ENCODE measurements at regions not wholly inside any gene's neighbourhood (a gene's known extent, or its start where the extent isn't known, plus 50 kb on each side); places are given as distances from the start of the nearest gene placed in this dataset.

DNA sequence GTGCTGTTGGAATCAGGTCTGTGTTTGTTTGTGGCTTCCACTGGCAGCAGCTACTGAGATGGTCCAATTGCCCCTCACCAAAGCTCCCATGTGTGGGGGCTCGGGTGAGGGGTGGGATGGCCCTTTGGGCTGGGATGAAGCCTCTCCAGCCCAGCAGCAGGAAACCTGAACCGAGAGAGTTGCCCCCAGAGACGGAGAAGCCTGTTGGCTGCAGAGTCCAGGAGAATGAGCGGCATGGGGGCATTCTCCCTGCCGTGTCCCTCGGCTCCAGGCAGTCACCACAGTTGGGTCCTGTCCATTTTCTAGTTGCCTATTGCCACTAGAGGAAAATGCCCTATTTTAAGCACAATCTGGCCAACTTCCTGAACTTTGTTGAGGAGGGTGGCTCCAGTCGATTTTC is 222.2 kb upstream of the PPP2R2D start:
- no TSS peak for BruUV-seq (replicated peaks)
- H2AFZ ChIP-seq (ENCODE audit: low read length), result no peak overlapping the region
- H3K27me3 ChIP-seq (ENCODE audit: control insufficient read depth in 1 of 2, insufficient read depth in 2 of 2, low read length in 2 of 2), result peaks cover 0 to 10% of the 10 kb centered on the region in 2 experiments; a peak in 2 of 5 replicates
- no peak for DNase-seq (ENCODE audit: low spot score)
- 6% methylated on average over 1 of the region's 7 CpGs for WGBS (ENCODE audit: low lambda C conversion rate)
- FAIRE-seq, result no peak
- intact Hi-C loops (cut with micrococcal nuclease; ENCODE audit: unreplicated experiment) (no loop called here), in situ Hi-C loops (cut with HindIII; ENCODE audit: extremely low pct_ligation_motif_present, low pct_unique_long_range_greater_than_20kb) (no loop called here)
- no peaks in the 10 kb centered on the region for H3K36me3 ChIP-seq (replicated peaks in 1 of 2; ENCODE audit: control insufficient read depth in 1 of 2, insufficient read depth in 2 of 2, low read length in 2 of 2)
- CTCF ChIA-PET (ENCODE audit: low intra/inter-chr PET ratio, low total read pairs), result no interaction called here
- no peaks in the 10 kb centered on the region for H4K20me1 ChIP-seq (ENCODE audit: insufficient read depth, low read length)
- no peaks in the 10 kb centered on the region for H3K4me1 ChIP-seq (ENCODE audit: insufficient read depth, low read length)
- POLR2A ChIA-PET, result no interaction called here
- no peaks in the 10 kb centered on the region for H3K9me3 ChIP-seq (ENCODE audit: low read length)
- no peak overlapping the region for H3K4me3 ChIP-seq (replicated peaks in 1 of 3; ENCODE audit: insufficient read depth in 1 of 3, low read depth in 2 of 3, low read length in 3 of 3)
- H3K4me2 ChIP-seq (ENCODE audit: low read depth, low read length), result no peak overlapping the region
- no peaks in the 10 kb centered on the region for H3K79me2 ChIP-seq (ENCODE audit: insufficient read depth, low read length)
- H3K27ac ChIP-seq (ENCODE audit: extremely low read length, insufficient read depth, low read length), result no peak overlapping the region
- no peak for ATAC-seq
- TF ChIP-seq CBFB (CRISPR knock-in tag; IDR thresholded peaks at IDR 0.05) (no peak), BORCS8-MEF2B (CRISPR knock-in tag; IDR thresholded peaks at IDR 0.05) (no peak), ZNF660 (CRISPR knock-in tag; IDR thresholded peaks at IDR 0.05; ENCODE audit: borderline replicate concordance, low read depth) (no peak), RBM39 (IDR thresholded peaks at IDR 0.05; ENCODE audit: low read depth, low read length, poor library complexity, severe bottlenecking) (no peak), RCOR2 (CRISPR knock-in tag; IDR thresholded peaks at IDR 0.05) (no peak), MED1 (CRISPR knock-in tag; IDR thresholded peaks at IDR 0.05) (no peak), ZNF24 (IDR thresholded peaks at IDR 0.05) (no peak)
- TF ChIP-seq, protein P1, sequence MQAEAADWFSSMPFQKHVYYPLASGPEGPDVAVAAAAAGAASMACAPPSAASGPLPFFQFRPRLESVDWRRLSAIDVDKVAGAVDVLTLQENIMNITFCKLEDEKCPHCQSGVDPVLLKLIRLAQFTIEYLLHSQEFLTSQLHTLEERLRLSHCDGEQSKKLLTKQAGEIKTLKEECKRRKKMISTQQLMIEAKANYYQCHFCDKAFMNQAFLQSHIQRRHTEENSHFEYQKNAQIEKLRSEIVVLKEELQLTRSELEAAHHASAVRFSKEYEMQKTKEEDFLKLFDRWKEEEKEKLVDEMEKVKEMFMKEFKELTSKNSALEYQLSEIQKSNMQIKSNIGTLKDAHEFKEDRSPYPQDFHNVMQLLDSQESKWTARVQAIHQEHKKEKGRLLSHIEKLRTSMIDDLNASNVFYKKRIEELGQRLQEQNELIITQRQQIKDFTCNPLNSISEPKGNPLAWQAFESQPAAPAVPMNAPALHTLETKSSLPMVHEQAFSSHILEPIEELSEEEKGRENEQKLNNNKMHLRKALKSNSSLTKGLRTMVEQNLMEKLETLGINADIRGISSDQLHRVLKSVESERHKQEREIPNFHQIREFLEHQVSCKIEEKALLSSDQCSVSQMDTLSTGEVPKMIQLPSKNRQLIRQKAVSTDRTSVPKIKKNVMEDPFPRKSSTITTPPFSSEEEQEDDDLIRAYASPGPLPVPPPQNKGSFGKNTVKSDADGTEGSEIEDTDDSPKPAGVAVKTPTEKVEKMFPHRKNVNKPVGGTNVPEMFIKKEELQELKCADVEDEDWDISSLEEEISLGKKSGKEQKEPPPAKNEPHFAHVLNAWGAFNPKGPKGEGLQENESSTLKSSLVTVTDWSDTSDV (CRISPR knock-in tag; IDR thresholded peaks at IDR 0.05), result no peak
- TF ChIP-seq, protein P2, sequence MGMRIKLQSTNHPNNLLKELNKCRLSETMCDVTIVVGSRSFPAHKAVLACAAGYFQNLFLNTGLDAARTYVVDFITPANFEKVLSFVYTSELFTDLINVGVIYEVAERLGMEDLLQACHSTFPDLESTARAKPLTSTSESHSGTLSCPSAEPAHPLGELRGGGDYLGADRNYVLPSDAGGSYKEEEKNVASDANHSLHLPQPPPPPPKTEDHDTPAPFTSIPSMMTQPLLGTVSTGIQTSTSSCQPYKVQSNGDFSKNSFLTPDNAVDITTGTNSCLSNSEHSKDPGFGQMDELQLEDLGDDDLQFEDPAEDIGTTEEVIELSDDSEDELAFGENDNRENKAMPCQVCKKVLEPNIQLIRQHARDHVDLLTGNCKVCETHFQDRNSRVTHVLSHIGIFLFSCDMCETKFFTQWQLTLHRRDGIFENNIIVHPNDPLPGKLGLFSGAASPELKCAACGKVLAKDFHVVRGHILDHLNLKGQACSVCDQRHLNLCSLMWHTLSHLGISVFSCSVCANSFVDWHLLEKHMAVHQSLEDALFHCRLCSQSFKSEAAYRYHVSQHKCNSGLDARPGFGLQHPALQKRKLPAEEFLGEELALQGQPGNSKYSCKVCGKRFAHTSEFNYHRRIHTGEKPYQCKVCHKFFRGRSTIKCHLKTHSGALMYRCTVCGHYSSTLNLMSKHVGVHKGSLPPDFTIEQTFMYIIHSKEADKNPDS (CRISPR knock-in tag; IDR thresholded peaks at IDR 0.05), result no peak
- TF ChIP-seq, protein P3, sequence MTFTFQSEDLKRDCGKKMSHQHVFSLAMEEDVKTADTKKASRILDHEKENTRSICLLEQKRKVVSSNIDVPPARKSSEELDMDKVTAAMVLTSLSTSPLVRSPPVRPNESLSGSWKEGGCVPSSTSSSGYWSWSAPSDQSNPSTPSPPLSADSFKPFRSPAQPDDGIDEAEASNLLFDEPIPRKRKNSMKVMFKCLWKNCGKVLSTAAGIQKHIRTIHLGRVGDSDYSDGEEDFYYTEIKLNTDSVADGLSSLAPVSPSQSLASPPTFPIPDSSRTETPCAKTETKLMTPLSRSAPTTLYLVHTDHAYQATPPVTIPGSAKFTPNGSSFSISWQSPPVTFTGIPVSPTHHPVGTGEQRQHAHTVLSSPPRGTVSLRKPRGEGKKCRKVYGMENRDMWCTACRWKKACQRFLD (CRISPR knock-in tag; IDR thresholded peaks at IDR 0.05; ENCODE audit: borderline replicate concordance), result no peak
- no peak overlapping the region for H3K9ac ChIP-seq (ENCODE audit: insufficient read depth, low read depth, low read length)
